ENCODE measurements at regions not wholly inside any gene's neighbourhood (a gene's known extent, or its start where the extent isn't known, plus 50 kb on each side); places are given as distances from the start of the nearest gene placed in this dataset.

DNA sequence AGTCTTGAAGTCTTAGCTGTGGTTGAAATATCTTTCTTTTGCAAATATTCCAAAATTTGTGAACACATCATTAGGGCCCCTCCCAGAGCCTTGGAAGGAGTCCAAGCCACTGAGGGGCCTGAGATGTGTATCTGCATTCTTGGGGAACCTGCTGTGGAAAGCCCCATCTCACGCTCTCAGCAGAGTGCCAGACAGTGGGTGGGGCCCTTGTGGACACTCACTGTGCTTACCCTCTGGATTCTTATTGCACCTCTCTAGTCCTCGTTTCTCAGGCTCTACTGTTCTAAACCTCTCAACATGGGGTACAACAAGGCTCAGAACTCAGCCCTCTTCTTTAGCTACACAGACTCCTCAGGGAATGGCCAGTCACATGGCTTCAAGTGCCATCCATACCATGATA, 416.2 kb upstream of the CDH4 start:
- DNase-seq (ENCODE audit: low read depth in 2 of 2) = no peak

GRCh38 chr20:60837173-60837770, 414.8 kb upstream of the CDH4 start:
- no peak for DNase-seq (ENCODE audit: low read depth in 2 of 2)

GRCh38 chr20:60838297-60838696, 413.8 kb upstream of the CDH4 start:
- DNase-seq (ENCODE audit: low read depth in 2 of 2) = no peak

DNA sequence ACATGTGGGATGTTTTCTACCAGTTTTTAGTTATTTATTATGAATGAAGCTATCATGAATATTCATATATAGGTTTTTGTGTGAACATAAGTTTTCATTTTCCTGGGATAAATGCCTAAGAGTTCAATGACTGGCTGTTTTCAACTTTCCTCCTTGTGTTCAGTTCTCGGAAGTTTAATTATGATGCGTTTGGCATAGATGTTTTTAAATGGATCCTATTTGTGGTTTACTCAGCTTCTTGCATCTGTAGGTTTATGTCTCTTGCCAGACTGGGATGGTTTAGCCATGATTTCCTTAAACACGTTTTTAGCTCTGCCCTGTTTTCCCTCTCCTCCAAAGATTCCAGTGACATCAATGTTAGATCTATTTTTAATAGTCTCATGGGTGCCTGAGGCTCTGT, 411.1 kb upstream of the CDH4 start:
- DNase-seq (ENCODE audit: low read depth in 2 of 2) = no peak

DNA sequence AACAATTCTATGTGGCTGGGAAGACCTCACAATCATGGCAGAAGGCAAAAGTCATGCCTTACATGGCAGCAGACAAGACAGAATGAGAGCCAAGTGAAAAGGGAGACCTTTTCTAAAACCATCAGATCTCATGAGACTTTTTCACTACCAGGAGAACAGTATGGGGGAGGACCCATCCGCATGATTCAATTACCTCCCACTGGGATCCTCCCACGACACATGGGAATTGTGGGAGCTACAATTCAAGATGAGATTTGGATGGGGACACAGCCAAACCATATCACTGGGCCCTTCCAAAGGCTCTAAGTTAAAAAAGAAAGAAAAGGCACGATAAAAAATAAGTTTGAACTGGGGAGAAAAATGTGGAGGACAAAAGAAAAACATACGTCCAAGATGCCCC, 406.9 kb upstream of the CDH4 start:
- no peak for DNase-seq (ENCODE audit: low read depth in 2 of 2)

GRCh38 chr20:60851826-60852704, 400.0 kb upstream of the CDH4 start:
- DNase-seq (ENCODE audit: low read depth in 2 of 2) = no peak

GRCh38 chr20:60857708-60858107, 394.4 kb upstream of the CDH4 start:
- no peak for DNase-seq (ENCODE audit: low read depth in 2 of 2)

DNA sequence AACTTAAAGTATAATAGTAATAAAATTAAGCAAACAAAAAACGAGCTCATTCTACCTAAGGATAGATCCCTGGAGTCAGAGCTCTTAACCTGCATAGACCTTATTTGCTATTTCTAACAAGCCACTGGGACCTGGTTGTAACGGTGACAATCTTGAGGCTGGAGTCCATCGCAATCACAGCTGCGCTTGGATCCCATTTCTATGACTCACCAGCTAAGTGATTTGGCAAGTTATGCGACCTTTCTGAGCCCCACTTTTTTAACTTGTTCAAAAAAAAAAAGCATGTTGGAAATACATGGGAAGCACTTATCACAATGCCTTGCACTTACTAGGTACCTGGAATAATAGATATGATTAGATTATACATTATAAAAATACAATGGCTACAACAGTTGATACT, 389.5 kb upstream of the CDH4 start:
- DNase-seq (ENCODE audit: low read depth in 2 of 2) = no peak

- no peak for DNase-seq (ENCODE audit: low read depth in 2 of 2)
These were observed 388.5 kb upstream of the CDH4 start for GRCh38 chr20:60863548-60863947.

GRCh38 chr20:60867589-60867988, 384.5 kb upstream of the CDH4 start:
- DNase-seq (ENCODE audit: low read depth in 2 of 2) = no peak

DNA sequence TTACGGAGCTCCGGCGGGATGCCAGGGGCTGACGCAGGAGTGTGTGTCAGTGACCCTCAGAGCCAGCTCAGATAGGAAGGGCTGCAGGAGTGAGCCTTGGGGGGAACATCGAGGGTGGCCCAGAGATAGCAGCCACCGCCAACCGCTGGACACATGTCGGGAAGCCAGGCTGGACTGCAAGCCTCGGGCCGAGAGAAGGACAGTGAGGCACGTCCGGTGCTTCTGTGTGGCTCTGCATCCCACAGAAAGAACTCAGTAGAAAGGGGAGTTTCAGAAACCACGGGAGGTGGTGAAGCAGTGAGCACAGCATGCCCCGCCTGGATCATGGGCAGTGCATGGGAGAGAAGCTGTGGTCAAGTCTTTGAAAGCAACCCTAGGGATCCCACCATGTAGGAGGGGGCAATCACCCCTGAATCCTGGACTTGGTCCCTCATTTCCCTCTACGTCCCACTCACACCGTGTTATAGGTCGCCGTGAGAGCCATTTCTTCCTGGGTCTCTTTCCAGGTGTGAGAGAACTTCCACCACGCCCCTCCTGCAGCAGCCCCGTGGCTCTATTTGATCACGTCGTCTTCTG, 383.7 kb upstream of the CDH4 start:
- DNase-seq (ENCODE audit: low read depth in 2 of 2) = no peak

DNA sequence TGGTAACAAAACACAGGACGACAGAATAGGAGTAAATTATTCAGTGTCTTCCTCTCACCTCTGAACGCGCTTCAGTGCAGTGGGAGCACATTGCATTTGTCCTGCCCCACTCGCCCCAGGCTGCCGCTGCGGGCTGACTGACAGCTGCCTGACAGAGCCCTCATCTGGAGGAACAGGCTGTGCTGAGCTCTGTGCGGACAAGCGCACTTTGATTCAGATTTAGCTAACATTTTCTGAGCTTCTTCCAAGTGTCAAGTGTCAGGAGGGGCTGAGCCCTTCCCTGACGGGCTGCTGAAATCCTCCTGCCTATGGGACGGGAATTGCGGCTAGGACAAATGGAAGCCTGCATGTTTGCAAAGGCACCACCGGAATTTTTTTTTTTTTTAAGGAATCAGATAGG, 383.0 kb upstream of the CDH4 start:
- no peak for DNase-seq (ENCODE audit: low read depth in 2 of 2)

GRCh38 chr20:60869625-60870024, 382.4 kb upstream of the CDH4 start:
- DNase-seq (ENCODE audit: low read depth in 2 of 2) = no peak

- no peak for DNase-seq (ENCODE audit: low read depth in 2 of 2)
These were observed 382.0 kb upstream of the CDH4 start for GRCh38 chr20:60870040-60870439.

GRCh38 chr20:60872224-60872623, 379.8 kb upstream of the CDH4 start:
- DNase-seq (ENCODE audit: low read depth in 2 of 2) = no peak

DNA sequence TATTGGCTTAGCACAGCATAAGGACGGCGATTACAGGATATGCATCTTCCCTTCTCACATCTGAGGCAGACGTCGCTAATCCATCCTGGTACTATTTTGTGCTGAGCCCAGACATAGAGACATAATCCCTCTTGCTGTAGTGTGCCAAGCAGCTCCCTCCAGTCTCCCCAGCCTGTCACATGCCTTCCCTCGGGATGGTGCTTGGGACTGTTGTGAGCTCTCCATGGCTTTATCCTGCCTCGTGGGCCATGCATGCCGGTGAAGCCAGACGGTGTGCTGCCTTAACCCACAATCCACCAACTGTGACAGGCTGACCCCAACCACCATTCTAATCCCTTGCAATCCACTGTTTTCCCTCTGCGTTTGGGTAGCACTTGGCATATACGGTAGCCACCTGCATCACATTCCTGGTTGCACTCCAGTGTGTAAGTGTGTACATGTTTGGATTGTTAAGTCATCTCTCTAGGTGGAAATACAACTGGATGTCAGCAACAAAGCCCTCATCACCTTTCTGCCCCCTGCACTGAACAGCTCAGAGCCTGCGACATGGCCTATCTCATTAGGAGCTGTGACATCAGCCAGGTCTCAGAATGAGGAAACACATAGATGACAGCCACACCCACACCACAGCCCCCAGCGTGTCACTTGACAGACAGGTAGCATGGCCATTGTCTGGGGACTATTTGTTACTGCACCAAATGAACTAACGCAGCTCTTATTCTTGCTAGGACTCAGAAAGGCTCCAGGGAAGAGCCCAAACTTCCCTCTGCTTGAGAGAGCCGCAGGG, 374.8 kb upstream of the CDH4 start:
- DNase-seq (ENCODE audit: low read depth in 2 of 2) = no peak

DNA sequence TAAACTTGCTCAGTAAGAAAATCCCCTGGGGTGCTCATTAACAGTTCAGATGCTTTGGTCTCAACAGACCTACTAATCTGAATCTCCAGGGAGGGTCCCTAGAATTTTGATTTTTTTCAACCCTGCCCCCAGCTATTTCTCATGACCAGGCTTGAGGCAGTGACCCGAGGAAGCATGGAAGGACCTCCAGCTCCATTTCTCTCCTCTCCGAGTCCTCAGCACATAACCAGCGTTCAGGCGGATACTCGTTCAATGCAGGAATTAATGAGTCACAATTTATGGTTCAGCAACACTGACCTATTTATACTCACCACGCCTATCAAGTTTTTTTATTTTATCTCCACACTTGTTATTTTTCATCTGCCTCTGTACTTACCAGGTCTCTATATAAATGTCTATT, 369.2 kb upstream of the CDH4 start:
- no peak for DNase-seq (ENCODE audit: low read depth in 2 of 2)

- no peak for DNase-seq (ENCODE audit: low read depth in 2 of 2)
These were observed 368.6 kb upstream of the CDH4 start for GRCh38 chr20:60883496-60883895.

- no peak for DNase-seq (ENCODE audit: low read depth in 2 of 2)
These were observed 367.8 kb upstream of the CDH4 start for GRCh38 chr20:60884277-60884676.

DNA sequence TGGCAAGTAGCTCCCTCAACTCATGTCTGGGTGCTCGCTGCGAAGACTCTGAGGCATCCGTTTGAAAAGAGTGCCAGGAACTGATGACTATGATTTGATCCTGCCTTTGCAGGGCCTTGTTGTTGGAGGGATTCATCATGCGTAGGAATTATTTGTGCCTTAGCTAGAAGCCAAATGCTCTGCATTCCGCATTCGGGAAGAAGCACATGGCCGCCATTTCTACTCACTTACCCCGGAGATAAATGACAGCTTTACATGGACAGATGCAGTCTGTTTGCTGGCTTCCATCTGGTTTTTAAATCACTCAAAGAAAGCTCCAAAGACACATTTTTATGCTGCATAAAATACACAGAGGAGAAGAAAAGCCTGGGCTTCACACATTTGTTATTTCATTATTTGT, 363.3 kb upstream of the CDH4 start:
- DNase-seq (ENCODE audit: low read depth in 2 of 2) = no peak

DNA sequence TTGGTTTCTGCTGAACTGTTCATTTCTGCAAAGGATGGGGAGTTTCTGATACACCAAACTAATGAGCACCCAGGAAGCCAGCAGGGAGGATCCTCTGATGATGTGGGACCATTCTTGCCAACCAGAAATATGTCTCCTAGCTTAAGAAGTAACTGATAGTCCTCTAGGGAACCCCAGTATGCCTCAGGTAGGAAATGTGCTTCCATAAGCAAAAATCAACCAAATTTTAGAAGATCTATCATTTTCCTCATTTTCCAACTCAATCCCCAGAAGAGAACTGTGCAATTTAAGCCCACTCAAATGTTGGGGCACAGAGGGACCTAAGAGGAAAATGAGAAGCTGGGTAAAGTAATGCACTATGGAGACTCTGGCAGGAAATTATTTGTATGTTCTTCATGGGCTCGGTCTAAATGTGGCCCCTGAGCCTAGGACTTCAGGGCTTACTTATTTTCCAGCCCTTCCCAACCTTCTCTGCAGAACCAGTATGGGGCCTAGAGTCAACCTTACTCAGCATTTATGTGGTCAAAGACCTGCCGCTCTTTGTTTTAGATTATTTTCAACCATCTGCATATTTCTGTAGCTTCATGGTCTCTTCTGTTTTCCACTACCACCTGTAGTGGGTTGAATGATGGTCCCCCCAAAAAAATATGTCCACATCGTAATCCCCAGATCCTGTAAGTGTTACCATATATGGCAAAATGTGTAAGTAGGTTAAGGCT, 359.8 kb upstream of the CDH4 start:
- no peak for DNase-seq (ENCODE audit: low read depth in 2 of 2)

DNA sequence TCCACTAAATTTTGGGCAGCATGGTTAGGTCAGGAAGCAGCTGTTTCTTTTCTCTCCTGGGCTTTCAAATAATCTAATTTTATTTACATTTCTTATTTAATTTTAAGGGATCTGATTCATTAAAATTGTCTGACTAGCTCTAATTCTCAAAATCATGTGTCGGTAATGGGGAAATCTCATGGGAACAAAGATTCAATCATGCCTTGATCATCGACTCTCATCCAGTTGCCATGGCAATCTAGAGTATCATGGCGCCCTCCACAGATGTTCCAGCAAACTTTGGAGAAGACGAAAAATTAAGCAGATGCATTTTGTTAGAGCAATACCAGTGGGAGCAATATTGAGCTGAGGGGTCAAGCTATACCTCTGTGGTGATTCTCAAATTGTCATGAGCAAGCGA, 358.0 kb upstream of the CDH4 start:
- DNase-seq (ENCODE audit: low read depth in 2 of 2) = no peak
